ENCODE measurements at regions not wholly inside any gene's neighbourhood (a gene's known extent, or its start where the extent isn't known, plus 50 kb on each side); places are given as distances from the start of the nearest gene placed in this dataset.

GRCh38 chr21:27035791-27036190 lies 68.9 kb upstream of the ADAMTS5 start:
- TF ChIP-seq MAX (IDR thresholded peaks at IDR 0.05; ENCODE audit: insufficient read depth, insufficient read length) (no peak), CTCF (IDR thresholded peaks at IDR 0.05; ENCODE audit: extremely low read depth in 1 of 2, insufficient read depth in 1 of 2, low read depth in 1 of 2, low read length in 2 of 2) (no peak)
